NCI-H2196 (cell line): ENCODE measurements at regions not wholly inside any gene's neighbourhood (a gene's known extent, or its start where the extent isn't known, plus 50 kb on each side); places are given as distances from the start of the nearest gene placed in this dataset.
"Not testable (repeated sequence)": the region's sequence is repeated elsewhere in the genome, so short reads cannot be mapped to it uniquely, and the experiment has no call there.

Experiments
- DNase-seq: peaks from one replicate; lab custom pipeline; 2025; ENCODE audit not compliant: unreplicated experiment; lab: John Stamatoyannopoulos, UW

- no peak for DNase-seq
Measured at GRCh38 chr12:90618586-90618985, 336.4 kb downstream of the CCER1 start.

GRCh38 chr12:90611891-90612290 is 343.1 kb downstream of the CCER1 start:
- no peak for DNase-seq

GRCh38 chr12:90611048-90611447 is 343.9 kb downstream of the CCER1 start:
- DNase-seq = no peak

GRCh38 chr12:90593596-90594295 is 361.2 kb downstream of the CCER1 start:
- no peak for DNase-seq

GRCh38 chr12:90589956-90590355 is 365.0 kb downstream of the CCER1 start:
- no peak for DNase-seq

- no peak for DNase-seq
Measured at GRCh38 chr12:90585640-90586304, 369.2 kb downstream of the CCER1 start.

- no peak for DNase-seq
Measured at GRCh38 chr12:90576707-90577106, 378.3 kb downstream of the CCER1 start.

- DNase-seq = no peak
Measured at GRCh38 chr12:90575995-90576394, 379.0 kb downstream of the CCER1 start.

- no peak for DNase-seq
Measured at GRCh38 chr12:90574676-90575075, 380.3 kb downstream of the CCER1 start.

GRCh38 chr12:90572778-90573177 is 382.2 kb downstream of the CCER1 start:
- DNase-seq = no peak

GRCh38 chr12:90569685-90570084 is 385.3 kb downstream of the CCER1 start:
- no peak for DNase-seq

GRCh38 chr12:90562671-90563070 is 392.3 kb downstream of the CCER1 start:
- DNase-seq = no peak

GRCh38 chr12:90548595-90548994 is 406.4 kb downstream of the CCER1 start:
- no peak for DNase-seq

GRCh38 chr12:90546511-90546910 is 408.5 kb downstream of the CCER1 start:
- no peak for DNase-seq

- DNase-seq = no peak
Measured at GRCh38 chr12:90543841-90544240, 411.1 kb downstream of the CCER1 start.

- DNase-seq = no peak
Measured at GRCh38 chr12:90543374-90543773, 411.6 kb downstream of the CCER1 start.

GRCh38 chr12:90542852-90543251 is 412.1 kb downstream of the CCER1 start:
- DNase-seq = not testable (repeated sequence)

- DNase-seq = not testable (repeated sequence)
Measured at GRCh38 chr12:90533828-90534227, 421.1 kb downstream of the CCER1 start.

- no peak for DNase-seq
Measured at GRCh38 chr12:90520002-90520734, 434.8 kb downstream of the CCER1 start.

- DNase-seq = no peak
Measured at GRCh38 chr12:90519285-90519684, 435.7 kb downstream of the CCER1 start.

- no peak for DNase-seq
Measured at GRCh38 chr12:90515199-90516175, 439.5 kb downstream of the CCER1 start.
